Sigmoid colon (tissue), 4 donors: ENCODE measurements at regions not wholly inside any gene's neighbourhood (a gene's known extent, or its start where the extent isn't known, plus 50 kb on each side); places are given as distances from the start of the nearest gene placed in this dataset.

Source experiments
- CTCF ChIP-seq, 4 experiments: fragments of 450-650 bp in 3 of 4; fragments of 200-600 bp in 1 of 4; IDR thresholded peaks; one replicate each; pipeline ENCODE4 v1.5.1; 2016 to 2019; ENCODE audit warnings: antibody characterized with exemption in 4 of 4, mild to moderate bottlenecking in 3 of 4, moderate library complexity in 2 of 4
- POLR2A ChIP-seq, 2 donors: fragments of 450-650 bp; IDR thresholded peaks; one replicate each; pipeline ENCODE4 v1.6.1; 2016; ENCODE audit warnings: antibody characterized with exemption in 2 of 2, mild to moderate bottlenecking in 2 of 2, moderate library complexity in 2 of 2
- POLR2AphosphoS5 ChIP-seq, 4 donors: sonication (generic); formaldehyde crosslinking; IDR thresholded peaks; one replicate each; pipeline ENCODE4 v1.6.1; 2017; ENCODE audit warnings: antibody characterized with exemption in 4 of 4

GRCh38 chr9:12627096-12627495 lies 66.1 kb upstream of the TYRP1 start:
- TF ChIP-seq POLR2A (IDR thresholded peaks at IDR 0.05) (no peak), CTCF (IDR thresholded peaks at IDR 0.05) (no peak), POLR2AphosphoS5 (IDR thresholded peaks at IDR 0.05) (no peak)
